ENCODE measurements at regions not wholly inside any gene's neighbourhood (a gene's known extent, or its start where the extent isn't known, plus 50 kb on each side); places are given as distances from the start of the nearest gene placed in this dataset.

- DNase-seq = no peak
- Histone ChIP-seq H3K4me3 (ENCODE audit: low read depth, low read length) (no peak overlapping the region), H3K27ac (no peak overlapping the region), H3K27me3 (replicated peaks) (no peaks in the 10 kb centered on the region), H3K36me3 (replicated peaks) (no peaks in the 10 kb centered on the region)
- in situ Hi-C loops (cut with HindIII; ENCODE audit: low pct_ligation_motif_present, low sequenced_read_pairs) = no loop called here
- TF ChIP-seq CTCF (IDR thresholded peaks at IDR 0.05; ENCODE audit: low read depth, low read length, missing control alignments) = no peak
Measured at GRCh38 chr3:76645724-76646123, 394.2 kb upstream of the ROBO2 start.

GRCh38 chr3:76646921-76647562 lies 392.9 kb upstream of the ROBO2 start:
- in situ Hi-C loops (cut with HindIII; ENCODE audit: low pct_ligation_motif_present, low sequenced_read_pairs) = no loop called here
- DNase-seq = no peak
- Histone ChIP-seq H3K4me3 (ENCODE audit: low read depth, low read length) (no peak overlapping the region), H3K27ac (no peak overlapping the region), H3K36me3 (replicated peaks) (no peaks in the 10 kb centered on the region), H3K27me3 (replicated peaks) (no peaks in the 10 kb centered on the region)
- peak; percentile 13 for TF ChIP-seq CTCF (IDR thresholded peaks at IDR 0.05; ENCODE audit: low read depth, low read length, missing control alignments)

GRCh38 chr3:76651784-76652183 lies 388.1 kb upstream of the ROBO2 start:
- Histone ChIP-seq H3K27me3 (replicated peaks) (no peaks in the 10 kb centered on the region), H3K27ac (no peak overlapping the region), H3K36me3 (replicated peaks) (no peaks in the 10 kb centered on the region), H3K4me3 (ENCODE audit: low read depth, low read length) (no peak overlapping the region)
- DNase-seq = no peak
- no peak for TF ChIP-seq CTCF (IDR thresholded peaks at IDR 0.05; ENCODE audit: low read depth, low read length, missing control alignments)
- in situ Hi-C loops (cut with HindIII; ENCODE audit: low pct_ligation_motif_present, low sequenced_read_pairs) = no loop called here

GRCh38 chr3:76652524-76652923 lies 387.4 kb upstream of the ROBO2 start:
- Histone ChIP-seq H3K36me3 (replicated peaks) (no peaks in the 10 kb centered on the region), H3K4me3 (ENCODE audit: low read depth, low read length) (no peak overlapping the region), H3K27me3 (replicated peaks) (no peaks in the 10 kb centered on the region), H3K27ac (no peak overlapping the region)
- in situ Hi-C loops (cut with HindIII; ENCODE audit: low pct_ligation_motif_present, low sequenced_read_pairs) = no loop called here
- DNase-seq = no peak
- no peak for TF ChIP-seq CTCF (IDR thresholded peaks at IDR 0.05; ENCODE audit: low read depth, low read length, missing control alignments)

- in situ Hi-C loops (cut with HindIII; ENCODE audit: low pct_ligation_motif_present, low sequenced_read_pairs) = no loop called here
- H3K4me3 ChIP-seq (ENCODE audit: low read depth, low read length) = no peak overlapping the region
- no peaks in the 10 kb centered on the region for H3K36me3 ChIP-seq (replicated peaks)
- TF ChIP-seq CTCF (IDR thresholded peaks at IDR 0.05; ENCODE audit: low read depth, low read length, missing control alignments) = no peak
- no peak overlapping the region for H3K27ac ChIP-seq
- no peaks in the 10 kb centered on the region for H3K27me3 ChIP-seq (replicated peaks)
- no peak for DNase-seq
Measured at GRCh38 chr3:76653640-76654251, 386.2 kb upstream of the ROBO2 start.

All from brain microvascular endothelial cell (primary cell).